ENCODE measurements at regions not wholly inside any gene's neighbourhood (a gene's known extent, or its start where the extent isn't known, plus 50 kb on each side); places are given as distances from the start of the nearest gene placed in this dataset.

- TF ChIP-seq PRDM10 (tag by site-specific recombination; IDR thresholded peaks at IDR 0.05), result no peak
Measured at GRCh38 chr15:31270767-31271166, 55.9 kb upstream of the KLF13 start (continued).

- Histone ChIP-seq H3K4me1 (ENCODE audit: control insufficient read depth, insufficient read depth, low read length) (no peaks in the 10 kb centered on the region), H3K9me3 (ENCODE audit: control insufficient read depth, insufficient read depth, low read depth, low read length) (no peaks in the 10 kb centered on the region), H3K27ac (ENCODE audit: extremely low read depth, low read depth, low read length) (no peak overlapping the region), H3K36me3 (ENCODE audit: control insufficient read depth in 2 of 2, insufficient read depth in 1 of 2, low read length in 2 of 2) (no peaks in the 10 kb centered on the region), H3K4me3 (ENCODE audit: low read depth, low read length) (no peak overlapping the region)
- POLR2A ChIA-PET, result no interaction called here
- CTCF ChIA-PET, result interaction anchor here (0.6 kb wide), 1 partner anchor 19 kb away, joined by 3 read pairs; no protein-coding TSS in a partner anchor
- no peak for TF ChIP-seq TSHZ1 (tag by site-specific recombination; IDR thresholded peaks at IDR 0.05; ENCODE audit: borderline replicate concordance)
- no peak for TF ChIP-seq ZNF785 (tag by site-specific recombination; IDR thresholded peaks at IDR 0.05)
- no peak for TF ChIP-seq HOXC10 (CRISPR knock-in tag; IDR thresholded peaks at IDR 0.05)
- no peak for TF ChIP-seq OSR2 (tag by site-specific recombination; IDR thresholded peaks at IDR 0.05)
- TF ChIP-seq ZNF544 (tag by site-specific recombination; IDR thresholded peaks at IDR 0.05), result no peak
- no peak for TF ChIP-seq ZNF341 (tag by site-specific recombination; IDR thresholded peaks at IDR 0.05; ENCODE audit: low read depth)
- no peak for TF ChIP-seq ZNF791 (tag by site-specific recombination; IDR thresholded peaks at IDR 0.05)
- no peak for TF ChIP-seq TRIM28 (IDR thresholded peaks at IDR 0.05; ENCODE audit: borderline replicate concordance, low read length)
- no peak for TF ChIP-seq ZNF596 (tag by site-specific recombination; IDR thresholded peaks at IDR 0.05)
- no peak for TF ChIP-seq ZBTB48 (tag by site-specific recombination; IDR thresholded peaks at IDR 0.05)
- no peak for TF ChIP-seq ZNF366 (tag by site-specific recombination; conservative IDR thresholded peaks at IDR 0.05)
- no peak for TF ChIP-seq ZBTB1 (tag by site-specific recombination; IDR thresholded peaks at IDR 0.05)
- TF ChIP-seq ZNF292 (tag by site-specific recombination; IDR thresholded peaks at IDR 0.05; ENCODE audit: borderline replicate concordance, low read depth), result no peak
- TF ChIP-seq ZSCAN5A (tag by site-specific recombination; IDR thresholded peaks at IDR 0.05), result no peak
- no peak for TF ChIP-seq ZNF747 (tag by site-specific recombination; IDR thresholded peaks at IDR 0.05)
- no peak for TF ChIP-seq SETDB1 (IDR thresholded peaks at IDR 0.05; ENCODE audit: insufficient read length, low read length)
Measured at GRCh38 chr15:31271224-31271635, 55.4 kb upstream of the KLF13 start.
